Glutamatergic neuron (in vitro differentiated cells): ENCODE measurements at regions not wholly inside any gene's neighbourhood (a gene's known extent, or its start where the extent isn't known, plus 50 kb on each side); places are given as distances from the start of the nearest gene placed in this dataset.

Experiments used
- DNase-seq: peaks from one replicate; pipeline ENCODE4 v3.0.0; 2022
- H3K27ac Mint-ChIP-seq: one replicate; pipeline ENCODE4 v1.8.0; 2020; ENCODE audit warnings: mild to moderate bottlenecking, mixed read lengths, inconsistent platforms; ENCODE audit not compliant: unreplicated experiment
- H3K27me3 Mint-ChIP-seq: one replicate; pipeline ENCODE4 v1.8.0; 2020; ENCODE audit warnings: mild to moderate bottlenecking, moderate library complexity, mixed read lengths, inconsistent platforms; ENCODE audit not compliant: unreplicated experiment
- H3K36me3 Mint-ChIP-seq: one replicate; pipeline ENCODE4 v1.8.0; 2020; ENCODE audit warnings: mild to moderate bottlenecking, mixed read lengths, inconsistent platforms; ENCODE audit not compliant: unreplicated experiment
- H3K4me1 Mint-ChIP-seq: one replicate; pipeline ENCODE4 v1.8.0; 2020; ENCODE audit warnings: mild to moderate bottlenecking, low read depth, mixed read lengths, inconsistent platforms; ENCODE audit not compliant: unreplicated experiment
- H3K4me3 Mint-ChIP-seq: one replicate; pipeline ENCODE4 v1.8.0; 2020; ENCODE audit warnings: mild to moderate bottlenecking, mixed read lengths, inconsistent platforms; ENCODE audit not compliant: unreplicated experiment
- H3K9me3 Mint-ChIP-seq: one replicate; pipeline ENCODE4 v1.8.0; 2020; ENCODE audit warnings: mild to moderate bottlenecking, moderate library complexity, mixed read lengths, inconsistent platforms; ENCODE audit not compliant: unreplicated experiment
- CTCF ChIP-seq: fragments of 200-600 bp; sonication (generic); IDR thresholded peaks from one replicate; pipeline ENCODE4 v1.5.0; 2021; ENCODE audit not compliant: partially characterized antibody, unreplicated experiment

- TF ChIP-seq CTCF = no peak
- Mint-ChIP-seq H3K27ac (no peak overlapping the region), H3K27me3 (no peaks in the 10 kb centered on the region), H3K4me3 (no peak overlapping the region), H3K9me3 (no peaks in the 10 kb centered on the region), H3K4me1 (no peaks in the 10 kb centered on the region), H3K36me3 (no peaks in the 10 kb centered on the region)
- DNase-seq = no peak
Measured at GRCh38 chr13:69291292-69291906, 816.2 kb upstream of the ATXN8OS start.

GRCh38 chr13:69288026-69288425, 819.6 kb upstream of the ATXN8OS start:
- no peak for TF ChIP-seq CTCF

GRCh38 chr13:69287050-69287698, 820.5 kb upstream of the ATXN8OS start:
- DNase-seq = no peak
- Mint-ChIP-seq H3K36me3 (no peaks in the 10 kb centered on the region), H3K27ac (no peak overlapping the region), H3K4me3 (no peak overlapping the region), H3K9me3 (no peaks in the 10 kb centered on the region), H3K4me1 (no peaks in the 10 kb centered on the region), H3K27me3 (no peaks in the 10 kb centered on the region)
- no peak for TF ChIP-seq CTCF

More at GRCh38 chr13:69288026-69288425, 819.6 kb upstream of the ATXN8OS start:
- no peaks in the 10 kb centered on the region for H3K9me3 Mint-ChIP-seq
- no peak overlapping the region for H3K27ac Mint-ChIP-seq
- no peaks in the 10 kb centered on the region for H3K4me1 Mint-ChIP-seq
- no peak for DNase-seq
- no peak overlapping the region for H3K4me3 Mint-ChIP-seq
- no peaks in the 10 kb centered on the region for H3K27me3 Mint-ChIP-seq
- H3K36me3 Mint-ChIP-seq = no peaks in the 10 kb centered on the region

GRCh38 chr13:69283837-69284236, 823.8 kb upstream of the ATXN8OS start:
- Mint-ChIP-seq H3K27me3 (no peaks in the 10 kb centered on the region), H3K36me3 (no peaks in the 10 kb centered on the region), H3K27ac (no peak overlapping the region), H3K4me1 (no peaks in the 10 kb centered on the region), H3K9me3 (no peaks in the 10 kb centered on the region), H3K4me3 (no peak overlapping the region)
- DNase-seq = no peak
- no peak for TF ChIP-seq CTCF

GRCh38 chr13:69283301-69283700, 824.3 kb upstream of the ATXN8OS start:
- Mint-ChIP-seq H3K4me1 (no peaks in the 10 kb centered on the region), H3K9me3 (no peaks in the 10 kb centered on the region), H3K4me3 (no peak overlapping the region), H3K36me3 (no peaks in the 10 kb centered on the region), H3K27ac (no peak overlapping the region), H3K27me3 (no peaks in the 10 kb centered on the region)
- no peak for TF ChIP-seq CTCF
- no peak for DNase-seq
